ENCODE measurements at regions not wholly inside any gene's neighbourhood (a gene's known extent, or its start where the extent isn't known, plus 50 kb on each side); places are given as distances from the start of the nearest gene placed in this dataset.

DNA sequence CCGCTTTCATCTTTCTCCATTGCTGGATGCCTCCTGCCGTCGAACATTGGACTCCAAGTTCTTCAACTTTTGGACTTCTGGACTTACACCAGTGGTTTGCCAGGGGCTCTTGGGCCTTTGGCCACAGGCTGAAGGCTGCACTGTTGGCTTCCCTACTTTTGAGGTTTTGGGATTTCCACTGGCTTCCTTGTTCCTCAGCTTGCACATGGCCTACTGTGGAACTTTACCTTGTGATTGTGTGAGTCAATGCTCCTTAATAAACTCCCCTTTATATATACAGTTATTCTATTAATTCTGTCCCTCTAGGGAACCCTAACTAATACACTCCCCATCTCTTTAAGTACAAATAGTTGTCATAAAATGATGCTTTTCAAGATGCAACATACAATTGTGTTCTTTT is 595.3 kb downstream of the ARAP2 start:
- ATAC-seq (no peak), DNase-seq (no peak)
- H3K9me3 Mint-ChIP-seq: no peaks in the 10 kb centered on the region
- no peak overlapping the region for H3K4me3 Mint-ChIP-seq
- no peaks in the 10 kb centered on the region for H3K4me1 Mint-ChIP-seq
- H3K27me3 Mint-ChIP-seq: no peaks in the 10 kb centered on the region
- no peak overlapping the region for H3K27ac Mint-ChIP-seq

- no peak for ATAC-seq
Measured at GRCh38 chr4:35649778-35650177, 594.5 kb downstream of the ARAP2 start.

GRCh38 chr4:35652197-35652596 is 592.1 kb downstream of the ARAP2 start:
- DNase-seq (no peak), ATAC-seq (no peak)
- Mint-ChIP-seq H3K4me1 (no peaks in the 10 kb centered on the region), H3K27ac (peak overlapping the region in 1 of 2 donors; percentile 78), H3K27me3 (no peaks in the 10 kb centered on the region), H3K9me3 (no peaks in the 10 kb centered on the region), H3K4me3 (no peak overlapping the region)

More at GRCh38 chr4:35649778-35650177, 594.5 kb downstream of the ARAP2 start:
- no peak for DNase-seq
- Mint-ChIP-seq H3K9me3 (no peaks in the 10 kb centered on the region), H3K27me3 (no peaks in the 10 kb centered on the region), H3K4me3 (no peak overlapping the region), H3K27ac (no peak overlapping the region), H3K4me1 (no peaks in the 10 kb centered on the region)

DNA sequence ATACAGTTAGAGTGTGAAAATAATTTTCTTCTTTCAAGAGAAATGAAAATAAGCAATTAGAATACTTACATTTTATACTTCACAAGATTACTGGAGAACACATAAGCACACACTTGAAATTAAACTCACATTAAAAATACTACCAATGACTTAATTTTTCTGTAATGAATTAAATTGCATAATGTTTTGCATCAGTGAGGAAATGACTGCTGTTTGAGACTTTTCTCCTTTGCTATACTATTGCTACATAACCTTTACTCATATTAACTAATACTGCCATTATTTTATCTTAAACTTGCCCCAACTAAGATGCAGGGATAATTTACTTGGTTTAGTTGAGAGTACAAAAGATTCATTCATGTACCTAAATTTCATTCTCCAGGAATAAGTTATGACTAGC is 590.9 kb downstream of the ARAP2 start:
- ATAC-seq (no peak), DNase-seq (no peak)
- H3K4me3 Mint-ChIP-seq: no peak overlapping the region
- no peaks in the 10 kb centered on the region for H3K4me1 Mint-ChIP-seq
- no peak overlapping the region for H3K27ac Mint-ChIP-seq
- no peaks in the 10 kb centered on the region for H3K27me3 Mint-ChIP-seq
- no peaks in the 10 kb centered on the region for H3K9me3 Mint-ChIP-seq

DNA sequence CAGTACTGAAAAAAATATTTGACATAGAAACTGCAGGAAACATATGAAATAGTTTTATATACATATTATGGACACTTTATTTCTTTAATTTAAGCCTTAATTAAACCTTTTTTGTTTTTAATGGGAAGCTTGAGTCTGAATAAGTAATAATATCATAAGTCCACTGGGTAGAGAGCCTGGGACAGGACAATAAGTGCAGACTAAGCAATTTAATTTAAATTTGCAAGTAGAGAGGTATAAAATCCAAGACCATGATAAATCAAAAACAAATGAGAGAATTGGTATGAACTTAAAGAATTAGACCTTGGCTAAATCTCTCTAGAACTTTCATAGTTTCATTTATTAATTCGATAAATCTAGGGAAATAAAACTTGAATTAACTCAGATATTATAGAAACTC is 571.2 kb downstream of the ARAP2 start:
- no peak for ATAC-seq
- no peak for DNase-seq
- Mint-ChIP-seq H3K9me3 (no peaks in the 10 kb centered on the region), H3K27me3 (no peaks in the 10 kb centered on the region), H3K27ac (no peak overlapping the region), H3K4me3 (no peak overlapping the region), H3K4me1 (no peaks in the 10 kb centered on the region)

DNA sequence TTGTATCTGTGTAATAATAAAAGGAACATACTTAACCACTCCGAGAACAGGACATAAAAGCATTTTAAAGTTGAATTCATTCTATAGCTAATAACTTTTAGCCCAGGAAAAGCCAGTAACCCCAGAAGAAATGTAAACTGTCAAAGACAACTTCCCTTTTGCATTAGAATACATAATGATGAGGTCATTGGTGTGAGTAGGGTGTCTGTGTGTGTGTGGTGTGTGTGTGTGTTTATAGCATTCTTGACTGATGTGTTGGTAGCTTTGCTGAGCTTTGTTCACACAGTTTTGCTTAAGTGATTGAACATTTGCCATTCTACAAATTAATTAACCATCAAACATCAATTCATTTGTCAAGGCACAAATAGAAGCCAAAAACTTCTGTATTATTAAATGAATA is 559.6 kb downstream of the ARAP2 start:
- peaks cover 5 to 19% of the 10 kb centered on the region in 2 donors for H3K9me3 Mint-ChIP-seq
- no peaks in the 10 kb centered on the region for H3K27me3 Mint-ChIP-seq

GRCh38 chr4:35689870-35690269 is 554.4 kb downstream of the ARAP2 start:
- H3K4me3 Mint-ChIP-seq: no peak overlapping the region
- H3K27ac Mint-ChIP-seq: no peak overlapping the region
- H3K4me1 Mint-ChIP-seq: no peaks in the 10 kb centered on the region
- no peaks in the 10 kb centered on the region for H3K27me3 Mint-ChIP-seq
- ATAC-seq: no peak
- no peak for DNase-seq
- no peaks in the 10 kb centered on the region for H3K9me3 Mint-ChIP-seq

More for the DNA sequence above, 559.6 kb downstream of the ARAP2 start:
- no peak for ATAC-seq
- no peak overlapping the region for H3K4me3 Mint-ChIP-seq
- H3K27ac Mint-ChIP-seq: no peak overlapping the region
- H3K4me1 Mint-ChIP-seq: no peaks in the 10 kb centered on the region
- DNase-seq: no peak

- Mint-ChIP-seq H3K4me1 (no peaks in the 10 kb centered on the region), H3K4me3 (no peak overlapping the region), H3K9me3 (no peaks in the 10 kb centered on the region), H3K27me3 (no peaks in the 10 kb centered on the region), H3K27ac (no peak overlapping the region)
- ATAC-seq (no peak), DNase-seq (no peak)
Measured at GRCh38 chr4:35690271-35690670, 554.0 kb downstream of the ARAP2 start.

DNA sequence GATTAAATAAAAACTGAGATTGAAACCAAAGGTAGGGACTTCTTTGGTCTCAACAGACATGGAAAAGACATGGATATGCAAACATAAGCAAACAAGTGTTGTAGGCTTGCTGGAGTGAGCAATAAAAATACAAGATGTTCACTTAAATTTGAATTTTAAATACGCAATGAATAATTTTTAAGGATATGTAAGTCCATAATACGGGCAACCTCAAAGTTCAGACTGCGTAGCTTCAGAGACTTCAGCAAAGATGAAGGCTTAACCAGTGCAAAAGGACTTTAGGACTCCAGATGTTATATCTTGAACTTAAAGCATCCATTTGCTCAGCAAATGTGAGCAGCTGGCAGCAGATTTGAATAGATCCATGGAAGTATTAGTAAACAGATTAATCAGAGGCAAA is 549.3 kb downstream of the ARAP2 start:
- H3K27ac Mint-ChIP-seq: no peak overlapping the region
- H3K27me3 Mint-ChIP-seq: no peaks in the 10 kb centered on the region
- no peaks in the 10 kb centered on the region for H3K4me1 Mint-ChIP-seq
- no peak for DNase-seq
- ATAC-seq: no peak
- no peak overlapping the region for H3K4me3 Mint-ChIP-seq
- H3K9me3 Mint-ChIP-seq: peaks cover 0 to 6% of the 10 kb centered on the region in 2 donors

DNA sequence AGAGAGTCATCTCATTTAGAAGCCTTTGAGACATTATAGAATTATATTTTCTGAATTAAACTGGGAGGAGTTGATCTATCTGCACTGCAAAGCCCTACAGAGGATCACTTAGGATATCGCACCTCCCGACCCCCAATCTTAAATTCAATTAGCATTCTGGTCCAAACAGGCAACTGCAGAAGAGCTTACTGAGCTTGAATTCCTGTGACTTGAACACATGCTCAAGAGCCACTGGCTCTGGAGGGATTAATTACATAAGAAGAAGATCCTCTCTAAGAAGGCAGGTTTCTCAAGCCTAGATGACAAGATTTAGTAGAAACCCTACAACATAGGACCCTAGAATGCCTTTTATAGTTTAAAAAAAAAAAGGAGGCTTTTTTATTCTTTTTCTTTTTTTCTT is 548.9 kb downstream of the ARAP2 start:
- H3K9me3 Mint-ChIP-seq: peaks cover 0 to 6% of the 10 kb centered on the region in 2 donors

DNA sequence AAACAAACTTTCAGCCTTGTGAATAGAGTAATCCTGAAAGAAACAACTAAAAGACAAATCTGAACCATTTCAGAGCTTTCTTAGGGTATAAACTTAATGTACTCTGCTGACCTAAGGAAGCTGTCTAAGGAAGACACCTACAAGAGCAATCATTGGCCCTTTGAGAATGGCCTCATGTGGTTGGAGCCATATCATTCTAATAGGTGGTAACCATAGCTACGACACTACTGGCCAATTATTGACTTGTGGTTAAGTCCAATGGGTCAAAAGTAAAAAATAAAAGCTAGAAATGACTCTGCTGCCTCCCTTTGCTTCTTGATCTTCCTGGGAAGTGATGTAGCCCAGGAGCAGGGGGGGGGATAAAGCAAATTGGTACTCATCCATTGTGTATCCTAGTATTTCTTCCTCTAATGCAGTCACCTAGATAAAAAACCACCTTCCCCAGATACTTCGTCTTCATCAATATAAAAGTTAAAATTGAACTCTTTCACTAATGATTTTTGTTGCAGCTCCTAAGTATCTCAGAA is 547.0 kb downstream of the ARAP2 start:
- H3K27me3 Mint-ChIP-seq: no peaks in the 10 kb centered on the region
- no peak overlapping the region for H3K27ac Mint-ChIP-seq
- no peak overlapping the region for H3K4me3 Mint-ChIP-seq
- ATAC-seq (no peak), DNase-seq (no peak)
- peaks cover 0 to 6% of the 10 kb centered on the region in 2 donors for H3K9me3 Mint-ChIP-seq
- H3K4me1 Mint-ChIP-seq: no peaks in the 10 kb centered on the region

More for the DNA sequence above, 548.9 kb downstream of the ARAP2 start:
- H3K4me1 Mint-ChIP-seq: no peaks in the 10 kb centered on the region
- no peaks in the 10 kb centered on the region for H3K27me3 Mint-ChIP-seq
- no peak overlapping the region for H3K4me3 Mint-ChIP-seq
- DNase-seq (no peak), ATAC-seq (no peak)
- H3K27ac Mint-ChIP-seq: no peak overlapping the region

- H3K9me3 Mint-ChIP-seq: peaks cover 0 to 6% of the 10 kb centered on the region in 2 donors
- no peak overlapping the region for H3K27ac Mint-ChIP-seq
- no peak for DNase-seq
- no peaks in the 10 kb centered on the region for H3K27me3 Mint-ChIP-seq
- H3K4me1 Mint-ChIP-seq: no peaks in the 10 kb centered on the region
- ATAC-seq: no peak
- no peak overlapping the region for H3K4me3 Mint-ChIP-seq
Measured at GRCh38 chr4:35700663-35701062, 543.7 kb downstream of the ARAP2 start.

GRCh38 chr4:35709080-35709479 is 535.2 kb downstream of the ARAP2 start:
- H3K4me3 Mint-ChIP-seq: no peak overlapping the region
- H3K27me3 Mint-ChIP-seq: no peaks in the 10 kb centered on the region
- no peaks in the 10 kb centered on the region for H3K4me1 Mint-ChIP-seq
- DNase-seq (no peak), ATAC-seq (no peak)
- H3K27ac Mint-ChIP-seq: no peak overlapping the region
- peaks cover 23 to 45% of the 10 kb centered on the region in 2 donors for H3K9me3 Mint-ChIP-seq

DNA sequence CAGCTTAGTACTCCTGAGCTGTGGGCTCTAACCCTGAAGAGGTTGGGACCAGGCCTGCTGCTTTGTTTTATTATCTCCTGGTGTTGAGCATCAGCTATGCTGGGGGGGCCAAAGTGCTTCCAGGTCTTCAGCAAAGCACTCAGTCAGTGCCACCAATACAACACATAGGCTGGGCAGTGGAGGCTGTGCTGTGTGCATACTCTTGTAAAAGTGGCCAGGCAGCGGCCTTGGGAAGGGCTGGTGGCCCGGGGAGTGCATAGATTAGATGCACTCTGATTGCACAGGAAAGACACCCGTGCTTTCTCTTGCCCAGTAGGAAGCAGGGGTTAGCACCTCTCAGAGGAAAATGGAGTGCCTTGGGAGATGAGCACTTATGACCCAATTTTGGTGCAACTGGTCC is 534.0 kb downstream of the ARAP2 start:
- H3K4me3 Mint-ChIP-seq: no peak overlapping the region
- H3K9me3 Mint-ChIP-seq: peaks cover 30 to 55% of the 10 kb centered on the region in 2 donors
- DNase-seq: no peak
- no peaks in the 10 kb centered on the region for H3K4me1 Mint-ChIP-seq
- no peaks in the 10 kb centered on the region for H3K27me3 Mint-ChIP-seq
- no peak overlapping the region for H3K27ac Mint-ChIP-seq
- ATAC-seq: no peak

GRCh38 chr4:35711127-35711526 is 533.2 kb downstream of the ARAP2 start:
- no peaks in the 10 kb centered on the region for H3K27me3 Mint-ChIP-seq
- H3K4me1 Mint-ChIP-seq: no peaks in the 10 kb centered on the region
- DNase-seq (no peak), ATAC-seq (no peak)
- H3K27ac Mint-ChIP-seq: no peak overlapping the region
- no peak overlapping the region for H3K4me3 Mint-ChIP-seq
- H3K9me3 Mint-ChIP-seq: peaks cover 31 to 56% of the 10 kb centered on the region in 2 donors

DNA sequence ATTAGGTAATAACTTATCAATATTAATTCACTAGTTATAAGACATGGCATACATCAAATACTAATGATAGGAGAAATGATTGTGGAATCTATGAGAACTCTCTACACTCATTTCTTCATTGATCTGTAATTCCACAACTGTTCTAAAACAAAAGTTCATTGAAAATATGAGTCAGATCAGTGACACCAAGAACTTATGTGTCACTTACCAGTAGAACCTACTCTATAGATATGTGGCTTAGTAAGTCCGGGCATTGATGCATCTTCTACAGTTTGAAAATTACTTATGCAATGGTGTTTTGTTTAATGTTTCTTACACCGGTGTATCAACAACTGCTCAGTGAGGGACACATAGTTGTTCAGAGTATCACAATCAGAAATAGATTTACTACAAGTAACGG is 520.3 kb downstream of the ARAP2 start:
- Mint-ChIP-seq H3K9me3 (no peaks in the 10 kb centered on the region), H3K4me1 (no peaks in the 10 kb centered on the region), H3K27me3 (no peaks in the 10 kb centered on the region), H3K4me3 (no peak overlapping the region), H3K27ac (no peak overlapping the region)
- ATAC-seq: no peak
- DNase-seq: no peak

DNA sequence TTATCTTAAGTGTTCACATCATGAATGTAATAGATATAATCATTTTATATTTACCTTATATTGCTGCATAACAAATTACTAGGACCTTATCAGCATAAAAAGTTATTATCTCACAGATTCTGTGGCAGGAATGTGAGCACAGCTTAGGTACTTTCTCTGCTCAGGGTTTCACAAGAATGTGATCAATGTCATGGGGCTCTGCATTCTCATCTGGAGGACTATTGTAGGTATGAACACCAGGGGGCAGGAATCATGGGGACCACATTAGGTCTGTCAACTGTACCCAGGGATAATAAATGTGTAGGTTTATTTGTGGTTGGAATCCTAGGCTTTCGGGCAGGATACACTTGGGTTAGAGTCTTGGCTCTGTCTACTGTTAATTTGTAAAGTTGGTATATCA is 519.2 kb downstream of the ARAP2 start:
- no peak overlapping the region for H3K4me3 Mint-ChIP-seq
- no peaks in the 10 kb centered on the region for H3K27me3 Mint-ChIP-seq
- DNase-seq (no peak), ATAC-seq (no peak)
- no peak overlapping the region for H3K27ac Mint-ChIP-seq
- no peaks in the 10 kb centered on the region for H3K4me1 Mint-ChIP-seq
- H3K9me3 Mint-ChIP-seq: no peaks in the 10 kb centered on the region

All from stimulated activated naive CD8-positive, alpha-beta T cell treated with anti-CD3 and anti-CD28 coated beads, Interleukin-15, amount 100 ng/mL, for 72 hours (primary cell).